Osteocyte (in vitro differentiated cells): ENCODE measurements at regions not wholly inside any gene's neighbourhood (a gene's known extent, or its start where the extent isn't known, plus 50 kb on each side); places are given as distances from the start of the nearest gene placed in this dataset.

Experiments
- DNase-seq: peaks from one replicate; pipeline ENCODE4 v3.0.0; 2021; ENCODE audit warnings: mixed read lengths; ENCODE audit not compliant: unreplicated experiment; ENCODE audit errors: extremely low spot score
- H3K27ac Mint-ChIP-seq: one replicate; pipeline ENCODE4 v1.8.0; 2021; ENCODE audit warnings: mild to moderate bottlenecking, mixed read lengths; ENCODE audit not compliant: unreplicated experiment
- H3K27me3 Mint-ChIP-seq: one replicate; pipeline ENCODE4 v1.8.0; 2021; ENCODE audit warnings: mixed read lengths; ENCODE audit not compliant: unreplicated experiment
- H3K36me3 Mint-ChIP-seq: one replicate; pipeline ENCODE4 v1.8.0; 2021; ENCODE audit warnings: mixed read lengths; ENCODE audit not compliant: unreplicated experiment
- H3K4me1 Mint-ChIP-seq: one replicate; pipeline ENCODE4 v1.8.0; 2021; ENCODE audit warnings: mixed read lengths; ENCODE audit not compliant: unreplicated experiment
- H3K4me3 Mint-ChIP-seq: one replicate; pipeline ENCODE4 v1.8.0; 2021; ENCODE audit warnings: mild to moderate bottlenecking, moderate library complexity, mixed read lengths; ENCODE audit not compliant: unreplicated experiment
- H3K9me3 Mint-ChIP-seq: one replicate; pipeline ENCODE4 v1.8.0; 2021; ENCODE audit warnings: mixed read lengths; ENCODE audit not compliant: unreplicated experiment
- TF ChIP-seq, protein P1 (sequence below): fragments of 200-600 bp; sonication (generic); IDR thresholded peaks from 2 replicates; pipeline ENCODE4 v1.5.0; 2021; ENCODE audit warnings: antibody characterized with exemption, mild to moderate bottlenecking, moderate library complexity

DNA sequence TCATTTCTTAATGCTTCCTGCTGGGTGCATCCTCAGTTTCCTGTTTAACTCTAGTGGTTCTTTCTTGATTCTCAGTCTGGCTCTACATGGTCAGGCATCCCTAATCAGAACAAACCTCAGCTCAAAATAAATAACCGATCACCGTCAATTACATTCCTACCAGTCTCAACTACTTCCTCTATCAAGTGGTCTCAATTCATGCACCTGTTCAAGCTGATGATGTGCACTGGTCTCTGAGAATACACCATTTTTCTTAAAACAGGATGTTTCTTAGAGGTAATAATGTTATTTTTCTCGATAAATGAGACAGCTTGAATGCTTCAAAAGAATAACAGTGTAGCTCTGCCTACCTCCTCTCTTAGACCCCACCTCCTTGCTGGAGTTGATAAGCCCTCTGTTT, 420.9 kb downstream of the SOCS6 start:
- peaks cover 15% of the 10 kb centered on the region for H3K9me3 Mint-ChIP-seq
- no peak overlapping the region for H3K27ac Mint-ChIP-seq
- no peak overlapping the region for H3K4me3 Mint-ChIP-seq
- H3K4me1 Mint-ChIP-seq, result no peaks in the 10 kb centered on the region
- H3K27me3 Mint-ChIP-seq, result no peaks in the 10 kb centered on the region
- TF ChIP-seq, protein P1, sequence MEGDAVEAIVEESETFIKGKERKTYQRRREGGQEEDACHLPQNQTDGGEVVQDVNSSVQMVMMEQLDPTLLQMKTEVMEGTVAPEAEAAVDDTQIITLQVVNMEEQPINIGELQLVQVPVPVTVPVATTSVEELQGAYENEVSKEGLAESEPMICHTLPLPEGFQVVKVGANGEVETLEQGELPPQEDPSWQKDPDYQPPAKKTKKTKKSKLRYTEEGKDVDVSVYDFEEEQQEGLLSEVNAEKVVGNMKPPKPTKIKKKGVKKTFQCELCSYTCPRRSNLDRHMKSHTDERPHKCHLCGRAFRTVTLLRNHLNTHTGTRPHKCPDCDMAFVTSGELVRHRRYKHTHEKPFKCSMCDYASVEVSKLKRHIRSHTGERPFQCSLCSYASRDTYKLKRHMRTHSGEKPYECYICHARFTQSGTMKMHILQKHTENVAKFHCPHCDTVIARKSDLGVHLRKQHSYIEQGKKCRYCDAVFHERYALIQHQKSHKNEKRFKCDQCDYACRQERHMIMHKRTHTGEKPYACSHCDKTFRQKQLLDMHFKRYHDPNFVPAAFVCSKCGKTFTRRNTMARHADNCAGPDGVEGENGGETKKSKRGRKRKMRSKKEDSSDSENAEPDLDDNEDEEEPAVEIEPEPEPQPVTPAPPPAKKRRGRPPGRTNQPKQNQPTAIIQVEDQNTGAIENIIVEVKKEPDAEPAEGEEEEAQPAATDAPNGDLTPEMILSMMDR, result no peak
- DNase-seq, result no peak
- no peaks in the 10 kb centered on the region for H3K36me3 Mint-ChIP-seq

DNA sequence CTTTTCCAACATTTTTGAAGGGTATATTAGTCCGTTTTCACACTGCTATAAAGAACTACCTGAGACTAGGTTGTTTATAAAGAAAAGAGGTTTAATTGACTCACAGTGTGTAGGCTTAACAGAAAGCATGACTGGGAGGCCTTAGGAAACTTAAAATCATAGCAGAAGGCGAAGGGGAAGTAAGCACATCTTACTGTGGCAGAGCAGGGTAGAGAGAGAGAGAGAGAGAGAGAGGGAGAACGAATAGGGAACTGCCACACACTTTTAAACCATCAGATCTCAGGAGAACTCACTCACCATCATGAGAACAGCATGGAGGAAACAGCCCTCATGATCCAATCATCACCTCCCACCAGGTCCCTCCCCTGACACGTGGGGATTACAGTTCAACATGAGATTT, 420.3 kb downstream of the SOCS6 start:
- TF ChIP-seq, protein P1, result no peak
- Mint-ChIP-seq H3K4me3 (no peak overlapping the region), H3K9me3 (peaks cover 15% of the 10 kb centered on the region), H3K4me1 (no peaks in the 10 kb centered on the region), H3K27me3 (no peaks in the 10 kb centered on the region), H3K36me3 (no peaks in the 10 kb centered on the region), H3K27ac (no peak overlapping the region)
- no peak for DNase-seq

DNA sequence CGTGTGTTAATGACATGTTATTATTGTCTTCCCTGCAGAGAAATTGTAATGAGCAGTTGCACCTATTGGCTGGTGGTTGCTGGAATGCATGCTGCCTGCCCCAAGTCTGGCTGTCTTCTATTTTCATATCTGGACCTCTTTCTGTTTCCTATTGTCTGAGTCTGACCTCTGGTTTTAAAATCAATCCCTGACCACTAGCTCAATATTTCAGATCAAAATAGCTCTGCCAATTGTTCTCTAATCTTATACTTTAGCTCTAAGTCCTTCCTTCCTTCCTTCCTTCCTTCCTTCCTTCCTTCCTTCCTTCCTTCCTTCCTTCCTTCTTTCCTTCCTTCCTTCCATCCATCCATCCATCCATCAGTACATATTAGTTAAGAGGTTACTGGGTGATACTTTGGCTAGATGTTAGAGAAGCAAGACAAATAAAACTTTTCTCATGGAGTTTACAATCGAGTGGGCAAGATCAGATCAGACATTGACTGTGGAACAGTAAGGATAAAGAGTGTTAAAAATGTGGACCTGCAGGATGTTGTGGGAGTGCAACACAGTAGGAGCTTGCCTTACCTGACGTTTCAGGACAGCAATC, 417.1 kb downstream of the SOCS6 start:
- Mint-ChIP-seq H3K27me3 (no peaks in the 10 kb centered on the region), H3K4me1 (no peaks in the 10 kb centered on the region), H3K4me3 (no peak overlapping the region), H3K27ac (no peak overlapping the region), H3K36me3 (no peaks in the 10 kb centered on the region), H3K9me3 (peaks cover 10% of the 10 kb centered on the region)
- TF ChIP-seq, protein P1, result no peak
- no peak for DNase-seq

DNA sequence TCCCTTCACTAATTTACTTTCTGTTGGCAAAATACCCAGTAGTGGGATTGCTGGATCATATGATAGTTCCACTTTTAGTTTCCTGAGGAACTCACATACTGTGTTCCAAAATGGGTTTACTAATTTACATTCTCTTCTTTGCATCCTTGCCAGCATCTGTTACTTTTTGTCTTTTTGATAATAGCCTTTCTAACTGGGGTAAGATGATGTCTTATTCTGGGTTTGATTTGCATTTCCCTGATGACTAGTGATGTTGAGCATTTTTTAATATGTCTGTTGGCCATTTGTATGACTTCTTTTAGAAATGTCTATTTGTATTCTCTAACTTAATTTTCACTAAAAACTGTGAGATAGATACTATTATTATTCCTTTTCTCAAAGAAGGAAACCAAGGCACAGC, 411.7 kb downstream of the SOCS6 start:
- no peak for DNase-seq
- Mint-ChIP-seq H3K4me1 (no peaks in the 10 kb centered on the region), H3K27me3 (no peaks in the 10 kb centered on the region), H3K36me3 (no peaks in the 10 kb centered on the region), H3K4me3 (no peak overlapping the region), H3K9me3 (peaks cover 10% of the 10 kb centered on the region), H3K27ac (no peak overlapping the region)
- TF ChIP-seq, protein P1, result no peak

DNA sequence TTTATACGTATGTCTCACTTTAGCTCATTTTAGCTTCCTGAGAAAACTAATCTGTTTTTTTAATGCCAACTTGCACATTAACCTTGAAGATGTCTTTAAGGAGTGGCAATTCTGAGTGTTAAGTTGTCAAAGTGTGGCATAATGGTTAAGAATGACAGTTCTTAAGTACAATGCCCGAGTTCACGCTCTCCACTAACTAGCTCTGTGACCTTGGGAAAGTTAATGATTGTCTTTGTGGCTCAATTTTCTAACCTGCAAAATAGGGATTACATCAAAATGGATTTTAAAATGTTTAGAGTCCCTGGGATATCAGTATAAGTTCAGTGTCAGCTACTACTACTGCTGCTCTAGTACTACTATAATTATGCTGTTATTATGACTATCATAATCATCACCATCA, 409.7 kb downstream of the SOCS6 start:
- TF ChIP-seq, protein P1, result no peak
- no peak overlapping the region for H3K27ac Mint-ChIP-seq

More for the DNA sequence above, 409.7 kb downstream of the SOCS6 start:
- H3K27me3 Mint-ChIP-seq, result no peaks in the 10 kb centered on the region
- H3K9me3 Mint-ChIP-seq, result peaks cover 10% of the 10 kb centered on the region
- H3K4me1 Mint-ChIP-seq, result no peaks in the 10 kb centered on the region
- H3K36me3 Mint-ChIP-seq, result no peaks in the 10 kb centered on the region
- H3K4me3 Mint-ChIP-seq, result no peak overlapping the region
- DNase-seq, result no peak
